EH (cell line): ENCODE measurements at regions not wholly inside any gene's neighbourhood (a gene's known extent, or its start where the extent isn't known, plus 50 kb on each side); places are given as distances from the start of the nearest gene placed in this dataset.
A peak's percentile ranks its signal among the peaks of the same experiment; 100 is the strongest.

Source experiments
- DNase-seq: peaks from one replicate; pipeline ENCODE4 v3.0.0-alpha.2; 2015; ENCODE audit warnings: low read depth

DNA sequence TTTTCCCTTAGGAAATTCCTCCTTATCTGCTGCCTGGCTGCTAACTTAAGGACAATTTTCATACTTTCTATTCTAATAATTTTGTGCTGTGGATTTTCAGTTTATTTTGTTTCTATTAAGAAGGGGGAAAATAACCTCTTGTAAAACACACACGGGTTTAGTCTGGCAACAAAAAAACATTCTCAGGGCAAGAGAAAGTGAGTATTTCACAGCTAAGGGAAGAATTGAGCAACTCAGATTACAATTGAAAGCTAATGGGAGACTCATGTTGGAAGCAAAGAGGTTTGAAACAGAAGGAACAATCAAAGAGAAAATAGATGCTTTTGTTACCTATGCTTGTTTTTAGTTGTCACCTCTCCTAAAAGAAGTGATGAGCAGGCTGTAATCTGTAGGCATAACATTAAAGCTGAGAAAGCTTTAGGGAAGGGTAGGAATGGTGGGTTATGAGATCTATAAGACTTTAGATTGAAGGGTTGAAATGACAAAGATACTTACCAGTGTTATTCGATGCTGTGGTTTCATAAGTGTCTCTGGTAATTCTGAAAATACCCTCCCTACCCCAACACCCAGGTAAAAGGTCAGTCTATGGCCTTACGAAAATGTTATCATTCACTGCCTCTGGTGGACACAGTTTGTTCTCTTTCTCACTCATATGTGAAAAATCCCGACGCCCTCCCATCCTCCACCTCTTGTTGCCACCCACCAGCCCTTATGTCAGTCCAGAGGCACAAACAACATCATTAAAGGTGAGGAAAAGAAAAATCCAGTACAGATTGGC is 510.9 kb downstream of the TXNL1 start:
- peak; percentile 38 for DNase-seq

GRCh38 chr18:56124186-56124585 is 514.2 kb downstream of the TXNL1 start:
- DNase-seq, result peak; percentile 96

DNA sequence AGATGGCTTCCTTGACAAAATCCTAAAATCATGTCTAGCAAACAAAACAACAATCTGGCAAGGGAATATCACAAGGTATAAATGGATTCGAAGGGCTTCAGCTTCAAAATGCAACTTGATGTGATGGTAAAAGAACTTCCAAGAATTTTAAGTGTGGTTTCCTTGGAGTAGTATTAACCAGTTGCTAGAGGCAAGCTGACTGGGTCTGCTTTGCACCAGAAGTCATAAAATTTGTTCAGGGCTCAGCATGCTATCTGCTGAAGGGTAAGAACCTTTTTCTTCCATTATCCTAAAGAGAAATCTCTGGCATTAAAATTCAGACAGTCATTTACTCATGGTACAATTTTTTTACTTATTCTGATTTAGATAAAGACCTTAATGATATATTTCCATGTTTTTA is 516.7 kb downstream of the TXNL1 start:
- no peak for DNase-seq

- peak; percentile 12 for DNase-seq
Measured at GRCh38 chr18:56120782-56121181, 517.6 kb downstream of the TXNL1 start.

DNA sequence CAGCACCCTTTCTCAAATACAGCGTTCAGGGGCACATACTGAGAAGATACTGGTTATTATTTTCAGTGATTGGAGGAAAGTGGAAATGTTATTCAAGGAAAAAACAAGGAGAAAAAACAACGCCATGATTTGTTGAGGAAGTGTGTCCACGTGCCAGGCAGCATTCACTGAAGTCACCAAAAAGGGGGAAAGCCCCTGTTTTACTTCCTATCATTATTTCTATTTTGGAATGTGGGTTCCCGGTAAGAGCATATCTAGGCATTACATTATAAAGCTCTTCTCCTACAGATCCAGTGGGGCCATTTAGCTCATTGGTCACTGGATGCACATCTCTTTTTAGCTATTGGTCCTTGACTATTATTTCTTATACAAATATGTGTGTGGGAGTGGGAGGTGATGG is 518.7 kb downstream of the TXNL1 start:
- DNase-seq, result no peak

GRCh38 chr18:56118422-56118821 is 520.0 kb downstream of the TXNL1 start:
- no peak for DNase-seq

- peak; percentile 24 for DNase-seq
Measured at GRCh38 chr18:56115071-56116015, 523.0 kb downstream of the TXNL1 start.

DNA sequence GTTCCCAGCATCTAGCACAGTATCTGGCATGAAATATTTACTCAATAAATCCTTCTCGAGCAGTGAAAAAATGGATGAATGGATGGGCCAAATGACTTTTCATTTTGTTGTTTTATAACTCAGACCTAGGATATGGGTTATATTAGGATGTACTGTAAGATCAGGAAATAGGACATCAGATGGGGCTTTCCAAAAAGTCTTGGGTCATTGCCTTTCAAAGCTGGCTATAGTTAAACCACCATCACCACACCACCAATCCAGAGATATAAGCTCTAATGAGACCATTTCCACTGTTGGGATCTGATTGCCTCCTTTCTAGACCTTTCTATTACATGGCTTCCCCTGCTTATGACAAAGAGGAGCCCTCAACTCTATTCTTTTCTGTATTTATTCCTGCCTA is 525.0 kb upstream of the TCF4 start:
- no peak for DNase-seq

- DNase-seq, result peak; percentile 66
Measured at GRCh38 chr18:56112013-56112749, 524.2 kb upstream of the TCF4 start.

DNA sequence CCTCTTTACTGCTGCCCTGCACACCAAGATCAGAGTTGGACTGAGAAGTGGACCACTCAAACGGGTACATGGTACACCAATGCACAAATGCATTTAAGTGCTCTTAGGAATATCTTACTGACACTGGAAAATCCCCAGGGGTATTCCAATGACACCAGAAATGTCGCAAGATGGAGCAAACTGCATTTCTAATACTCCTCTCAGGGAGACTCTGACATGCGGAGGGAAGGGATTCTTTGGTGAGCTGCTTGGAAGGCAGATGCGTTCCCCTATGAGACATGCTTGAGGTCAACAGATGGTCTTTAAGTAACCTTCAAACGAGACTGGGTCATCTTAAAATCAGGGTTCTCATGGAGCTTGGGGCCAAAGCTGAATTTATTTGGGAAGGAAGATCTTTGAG is 521.8 kb upstream of the TCF4 start:
- DNase-seq, result no peak

GRCh38 chr18:56108478-56109367 is 520.7 kb upstream of the TCF4 start:
- no peak for DNase-seq

DNA sequence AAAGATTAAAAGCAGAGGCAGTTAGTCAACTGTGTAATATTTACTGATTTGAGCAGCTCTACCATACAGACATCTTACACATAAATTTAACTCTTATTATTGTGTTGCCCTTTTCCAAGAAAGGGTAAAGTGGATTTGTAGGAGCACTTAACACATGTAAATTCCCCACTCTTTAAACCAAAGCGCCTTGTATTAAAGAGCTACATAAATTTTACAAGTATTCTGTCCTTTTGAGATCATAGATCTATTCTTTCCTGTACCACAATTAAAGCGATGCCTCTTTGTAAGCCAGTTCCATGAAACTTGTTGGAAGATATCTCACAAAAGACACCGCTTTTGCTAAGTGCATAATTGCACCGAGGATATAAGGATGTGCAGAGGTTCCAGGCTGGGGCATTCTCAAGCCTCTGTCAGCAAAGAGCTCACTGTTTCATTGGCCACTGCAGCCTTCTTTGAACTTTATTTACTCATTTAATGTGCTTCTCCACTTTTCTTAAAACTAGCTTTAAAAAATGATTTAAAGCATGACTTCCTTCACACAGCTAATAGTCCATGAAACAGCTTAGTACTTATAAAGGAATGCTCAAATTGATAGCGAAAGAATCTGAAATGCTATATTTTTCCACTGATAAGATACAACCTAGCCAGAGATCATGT is 520.0 kb upstream of the TCF4 start:
- no peak for DNase-seq

- no peak for DNase-seq
Measured at GRCh38 chr18:56100090-56100722, 512.2 kb upstream of the TCF4 start.

GRCh38 chr18:56097621-56098020 is 509.6 kb upstream of the TCF4 start:
- peak; percentile 60 for DNase-seq

DNA sequence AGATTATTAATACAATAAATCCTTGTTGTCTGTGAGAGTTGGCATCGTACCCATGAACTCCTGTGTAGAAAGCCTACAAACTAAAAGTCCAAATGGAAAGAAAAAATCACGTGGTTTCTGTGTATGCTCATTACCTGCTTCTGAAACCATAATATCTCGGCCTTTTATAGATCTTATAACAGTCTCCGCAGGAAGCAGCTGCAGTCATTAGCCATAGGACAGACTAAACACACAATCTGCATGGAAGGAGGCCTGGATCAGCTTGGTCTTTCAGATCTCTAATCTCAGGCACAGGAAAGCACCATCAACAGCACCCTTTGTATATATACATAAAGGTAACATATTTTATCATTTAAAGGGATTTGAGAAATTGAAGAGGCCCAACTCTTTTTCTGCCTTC is 508.9 kb upstream of the TCF4 start:
- DNase-seq, result no peak

GRCh38 chr18:56089612-56090258 is 501.7 kb upstream of the TCF4 start:
- DNase-seq, result no peak

- no peak for DNase-seq
Measured at GRCh38 chr18:56086786-56087185, 498.8 kb upstream of the TCF4 start.

- peak; percentile 36 for DNase-seq
Measured at GRCh38 chr18:56086176-56086575, 498.2 kb upstream of the TCF4 start.

- peak; percentile 67 for DNase-seq
Measured at GRCh38 chr18:56085551-56085950, 497.6 kb upstream of the TCF4 start.
